Kidney capillary endothelial cell (primary cell): ENCODE measurements at regions not wholly inside any gene's neighbourhood (a gene's known extent, or its start where the extent isn't known, plus 50 kb on each side); places are given as distances from the start of the nearest gene placed in this dataset.
"Not testable (repeated sequence)": the region's sequence is repeated elsewhere in the genome, so short reads cannot be mapped to it uniquely, and the experiment has no call there.

Source experiments
- DNase-seq: peaks from one replicate; pipeline ENCODE4 v3.0.0-alpha.2; 2018; ENCODE audit warnings: low spot score

GRCh38 chr3:106348139-106348690 is 479.4 kb upstream of the CBLB start:
- no peak for DNase-seq

- DNase-seq: no peak
Observed at GRCh38 chr3:106349191-106349881, 480.5 kb upstream of the CBLB start.

GRCh38 chr3:106355873-106356272 is 487.1 kb upstream of the CBLB start:
- no peak for DNase-seq

GRCh38 chr3:106359692-106360091 is 490.9 kb upstream of the CBLB start:
- no peak for DNase-seq

GRCh38 chr3:106360901-106361300 is 492.1 kb upstream of the CBLB start:
- not testable (repeated sequence) for DNase-seq

- DNase-seq: no peak
Observed at GRCh38 chr3:106364477-106364876, 495.7 kb upstream of the CBLB start.

- no peak for DNase-seq
Observed at GRCh38 chr3:106365061-106365691, 496.4 kb upstream of the CBLB start.

GRCh38 chr3:106366352-106366751 is 497.5 kb upstream of the CBLB start:
- DNase-seq: no peak

GRCh38 chr3:106367496-106367895 is 498.7 kb upstream of the CBLB start:
- no peak for DNase-seq

GRCh38 chr3:106371221-106371970 is 502.6 kb upstream of the CBLB start:
- no peak for DNase-seq

- no peak for DNase-seq
Observed at GRCh38 chr3:106371971-106372805, 503.4 kb upstream of the CBLB start.

GRCh38 chr3:106372806-106373190 is 504.0 kb upstream of the CBLB start:
- no peak for DNase-seq

- no peak for DNase-seq
Observed at GRCh38 chr3:106376016-106376570, 507.3 kb upstream of the CBLB start.

- DNase-seq: no peak
Observed at GRCh38 chr3:106379251-106379750, 510.5 kb upstream of the CBLB start.

GRCh38 chr3:106380232-106380631 is 511.4 kb upstream of the CBLB start:
- no peak for DNase-seq

GRCh38 chr3:106381286-106381938 is 512.6 kb upstream of the CBLB start:
- no peak for DNase-seq

GRCh38 chr3:106381939-106382335 is 513.1 kb upstream of the CBLB start:
- DNase-seq: no peak

GRCh38 chr3:106386050-106386449 is 517.2 kb upstream of the CBLB start:
- DNase-seq: no peak

GRCh38 chr3:106392915-106393314 is 524.1 kb upstream of the CBLB start:
- DNase-seq: no peak

- no peak for DNase-seq
Observed at GRCh38 chr3:106397006-106397405, 528.2 kb upstream of the CBLB start.
